NCI-H460 (cell line): ENCODE measurements at regions not wholly inside any gene's neighbourhood (a gene's known extent, or its start where the extent isn't known, plus 50 kb on each side); places are given as distances from the start of the nearest gene placed in this dataset.
"Not testable (repeated sequence)": the region's sequence is repeated elsewhere in the genome, so short reads cannot be mapped to it uniquely, and the experiment has no call there.

Experiments used
- DNase-seq: peaks from one replicate; pipeline ENCODE4 v3.0.0-alpha.2; 2016; ENCODE audit warnings: low read depth; ENCODE audit errors: extremely low read depth

GRCh38 chr2:53148221-53148620 is 619.4 kb upstream of the CHAC2 start:
- no peak for DNase-seq

GRCh38 chr2:53131416-53131815 is 636.2 kb upstream of the CHAC2 start:
- no peak for DNase-seq

- peak; percentile 18 for DNase-seq
Observed at GRCh38 chr2:53130441-53130943, 637.1 kb upstream of the CHAC2 start.

DNA sequence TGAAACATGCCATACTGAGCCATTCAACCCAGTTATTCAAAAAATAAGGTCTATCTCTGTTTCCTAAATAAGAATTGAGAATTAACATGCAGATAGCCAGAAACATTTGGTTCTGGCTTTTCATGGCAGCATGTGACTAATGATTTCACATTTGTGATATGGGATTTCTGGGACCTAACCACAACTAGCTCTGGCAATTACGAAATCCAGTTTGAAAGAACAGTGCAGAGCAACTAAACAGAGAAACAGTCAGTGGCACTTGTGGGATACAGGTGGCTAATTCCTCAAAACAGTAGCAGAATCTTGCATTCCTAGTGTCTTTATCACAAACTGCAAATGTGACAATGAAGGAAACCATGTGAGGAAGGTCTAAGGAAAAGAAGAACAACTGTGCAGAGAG is 637.8 kb upstream of the CHAC2 start:
- peak; percentile 16 for DNase-seq

GRCh38 chr2:53127061-53127650 is 640.4 kb upstream of the CHAC2 start:
- no peak for DNase-seq

GRCh38 chr2:53114991-53115390 is 652.6 kb upstream of the CHAC2 start:
- DNase-seq, result no peak

DNA sequence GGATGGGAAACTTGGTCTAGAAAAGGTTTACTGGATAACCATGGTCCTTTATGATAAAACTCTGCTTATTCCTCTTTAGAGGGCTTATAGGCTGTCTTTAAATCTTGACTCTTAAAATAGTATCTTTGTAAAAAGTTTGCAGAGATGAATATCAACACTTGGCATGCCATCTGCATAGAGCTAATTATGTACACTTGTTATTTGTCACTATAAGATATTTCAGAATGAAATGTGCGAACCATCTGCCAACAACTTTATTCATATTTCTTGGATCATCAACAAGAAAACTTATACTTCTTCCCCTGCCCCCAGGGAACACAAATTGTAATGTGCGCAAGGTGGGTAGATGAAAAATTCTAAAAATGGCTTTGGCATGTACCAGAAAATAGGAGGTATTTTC is 653.0 kb upstream of the CHAC2 start:
- no peak for DNase-seq

- not testable (repeated sequence) for DNase-seq
Observed at GRCh38 chr2:53112408-53112807, 655.2 kb upstream of the CHAC2 start.

DNA sequence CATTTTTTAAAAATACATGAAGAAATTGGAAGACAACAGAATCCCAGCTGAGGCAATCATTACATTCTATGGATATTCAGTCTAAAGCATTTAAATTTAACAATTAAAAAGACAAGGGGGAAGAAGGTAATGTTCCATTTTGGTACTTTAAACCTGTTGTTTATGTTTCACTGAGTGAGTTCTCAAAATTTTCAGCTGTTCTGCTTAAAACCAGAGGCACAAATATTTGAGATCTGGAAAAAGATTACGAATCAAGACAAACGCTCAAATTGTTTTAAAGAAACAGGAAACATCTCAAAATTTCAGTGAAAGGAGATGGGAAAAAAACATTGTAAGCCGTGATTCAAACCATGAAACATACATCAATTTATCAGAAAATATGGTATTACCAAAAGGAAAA is 656.2 kb upstream of the CHAC2 start:
- no peak for DNase-seq

DNA sequence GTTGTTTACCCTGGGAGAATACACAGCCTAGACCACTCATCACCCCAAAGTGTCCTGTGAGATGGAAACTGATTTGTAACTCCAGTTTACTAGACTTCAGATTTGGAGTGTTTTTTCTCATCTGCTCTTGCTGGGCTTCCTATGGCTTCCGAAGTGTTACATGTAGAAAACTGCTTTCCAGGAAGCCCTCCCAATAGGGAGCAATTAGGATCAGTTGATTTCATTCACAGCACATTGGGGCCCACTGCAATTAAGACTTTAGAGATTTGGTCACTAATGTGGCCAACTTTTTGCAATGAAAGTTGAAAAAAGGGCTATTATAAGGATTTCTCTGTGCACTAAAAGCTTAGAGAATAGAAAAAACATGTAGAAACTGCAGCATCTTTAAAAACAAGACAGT is 656.6 kb upstream of the CHAC2 start:
- no peak for DNase-seq

GRCh38 chr2:53108246-53108645 is 659.4 kb upstream of the CHAC2 start:
- no peak for DNase-seq

- DNase-seq, result peak; percentile 85
Observed at GRCh38 chr2:53104263-53104662, 663.3 kb upstream of the CHAC2 start.

DNA sequence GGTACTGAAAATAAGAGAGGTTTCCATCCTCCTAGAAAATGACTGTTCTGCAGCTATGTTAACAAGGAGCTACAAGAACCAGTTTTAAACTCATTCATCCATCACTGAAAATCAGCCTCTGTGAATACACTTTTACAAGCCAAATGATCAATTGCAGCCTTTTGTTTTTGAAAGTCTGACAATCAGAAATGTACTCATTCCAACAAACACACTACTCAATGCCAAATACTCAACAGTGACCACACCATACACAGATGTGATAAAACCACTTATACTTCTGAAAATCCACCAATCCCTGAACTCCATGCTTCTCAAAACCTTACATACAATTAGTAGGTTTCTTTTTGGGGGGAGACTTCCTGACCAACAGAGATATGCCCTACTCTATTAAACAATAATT is 663.9 kb upstream of the CHAC2 start:
- no peak for DNase-seq

- DNase-seq, result no peak
Observed at GRCh38 chr2:53098696-53099078, 668.9 kb upstream of the CHAC2 start.

DNA sequence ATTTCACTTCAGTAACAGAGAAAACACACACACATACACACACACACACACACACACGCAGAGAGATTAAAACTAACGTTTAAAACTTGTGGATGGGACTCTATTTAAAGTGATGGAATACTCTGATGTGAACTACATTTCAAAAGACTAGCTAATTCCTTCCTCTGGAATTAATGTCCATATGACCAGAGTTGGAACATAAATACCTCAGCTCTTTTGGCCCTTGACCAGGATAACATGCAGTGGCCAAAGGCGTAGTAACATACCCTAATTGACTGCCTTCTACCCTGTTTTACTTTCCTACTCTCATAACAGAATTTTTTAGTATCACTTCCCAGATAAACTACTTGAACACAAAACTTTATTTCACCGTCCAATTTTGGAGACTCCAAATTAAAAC is 671.3 kb upstream of the CHAC2 start:
- no peak for DNase-seq

DNA sequence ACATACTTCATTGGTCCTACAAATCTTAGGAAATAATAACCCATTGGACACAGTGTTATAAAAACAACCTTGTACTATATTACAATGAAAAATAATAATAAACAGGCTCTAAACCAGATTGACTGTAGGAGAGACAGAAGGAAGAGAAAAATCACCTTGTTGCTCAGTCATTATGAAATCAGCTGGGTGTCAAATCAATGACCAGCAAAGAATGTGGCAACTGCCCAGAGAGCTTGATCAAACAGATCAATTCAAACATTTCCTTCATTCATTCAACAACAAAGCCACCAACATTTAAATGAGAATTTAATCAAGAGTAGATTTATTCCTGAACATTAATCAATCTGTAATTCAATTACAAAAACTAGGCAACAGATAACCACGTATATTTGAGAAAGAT is 671.9 kb upstream of the CHAC2 start:
- DNase-seq, result no peak

DNA sequence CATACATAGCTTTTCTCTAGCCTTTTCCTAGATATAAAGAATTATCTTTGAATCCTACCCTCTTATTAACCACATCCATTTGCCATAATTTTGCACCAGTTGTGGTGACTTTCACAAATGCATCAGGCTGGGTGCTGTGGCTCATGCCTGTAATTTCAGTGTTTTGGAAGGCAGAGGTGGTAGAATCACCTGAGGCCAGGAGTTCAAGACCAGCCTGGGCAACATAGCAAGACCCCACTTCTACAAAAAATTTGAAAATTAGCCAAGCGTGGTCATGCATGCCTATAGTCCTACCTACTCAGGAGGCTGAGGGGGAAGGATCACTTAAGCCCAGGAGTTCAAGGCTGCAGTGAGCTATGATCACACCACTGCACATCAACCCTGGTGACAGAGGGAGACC is 672.4 kb upstream of the CHAC2 start:
- DNase-seq, result no peak

GRCh38 chr2:53093355-53093754 is 674.2 kb upstream of the CHAC2 start:
- DNase-seq, result no peak

DNA sequence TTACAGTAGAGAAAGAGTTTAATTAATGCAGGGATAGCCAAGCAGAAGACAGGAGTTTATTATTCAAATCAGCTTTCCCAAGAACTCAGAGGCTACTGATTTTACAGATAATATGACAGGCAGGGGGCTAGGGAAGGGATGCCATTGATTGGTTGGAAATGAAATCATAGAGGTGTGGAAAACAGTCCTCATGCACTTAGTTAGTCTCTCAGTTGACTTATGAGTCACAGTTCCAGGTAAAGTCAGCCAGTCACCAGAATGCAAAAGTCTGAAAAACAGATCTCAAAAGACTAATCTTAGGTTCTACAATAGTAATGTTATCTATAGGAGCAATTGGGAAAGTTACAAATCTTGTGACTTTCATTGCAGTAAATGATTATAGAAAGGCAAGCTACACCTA is 676.4 kb upstream of the CHAC2 start:
- no peak for DNase-seq

GRCh38 chr2:53087874-53088461 is 679.6 kb upstream of the CHAC2 start:
- DNase-seq, result no peak

- no peak for DNase-seq
Observed at GRCh38 chr2:53087262-53087873, 680.2 kb upstream of the CHAC2 start.

- DNase-seq, result no peak
Observed at GRCh38 chr2:53077413-53077812, 690.2 kb upstream of the CHAC2 start.
